Loucy (cell line): ENCODE measurements at regions not wholly inside any gene's neighbourhood (a gene's known extent, or its start where the extent isn't known, plus 50 kb on each side); places are given as distances from the start of the nearest gene placed in this dataset.
"Not testable (repeated sequence)": the region's sequence is repeated elsewhere in the genome, so short reads cannot be mapped to it uniquely, and the experiment has no call there.

Source experiments
- H2AFZ ChIP-seq: fragments of 200-600 bp; sonication (generic); 2 replicates; pipeline ENCODE4 v1.6.0; 2016; ENCODE audit warnings: antibody characterized with exemption, mild to moderate bottlenecking, low read length, moderate library complexity
- H3F3A ChIP-seq: fragments of 200-600 bp; 2 replicates; pipeline ENCODE4 v1.6.0; 2016; ENCODE audit warnings: antibody characterized with exemption, low read depth, mild to moderate bottlenecking
- H3K27me3 ChIP-seq: fragments of 200-600 bp; sonication (generic); 2 replicates; pipeline ENCODE4 v1.6.1; 2014; ENCODE audit warnings: low read length, mild to moderate bottlenecking; ENCODE audit not compliant: insufficient read depth, poor library complexity, severe bottlenecking
- H3K36me3 ChIP-seq: fragments of 200-600 bp; sonication (generic); 2 replicates; pipeline ENCODE4 v1.6.1; 2016; ENCODE audit warnings: low read length; ENCODE audit not compliant: insufficient read depth
- H3K4me1 ChIP-seq: fragments of 200-600 bp; sonication (generic); 2 replicates; pipeline ENCODE4 v1.5.1; 2014; ENCODE audit warnings: low read length, mild to moderate bottlenecking; ENCODE audit not compliant: insufficient read depth, poor library complexity, severe bottlenecking
- H3K4me2 ChIP-seq: fragments of 200-600 bp; sonication (generic); 2 replicates; pipeline ENCODE4 v1.6.0; 2014; ENCODE audit warnings: antibody characterized with exemption, low read length, low read depth, mild to moderate bottlenecking; ENCODE audit not compliant: poor library complexity, severe bottlenecking
- H3K4me3 ChIP-seq: fragments of 200-600 bp; sonication (generic); 2 replicates; pipeline ENCODE4 v1.5.1; 2014; ENCODE audit warnings: low read length, mild to moderate bottlenecking, mixed read lengths; ENCODE audit not compliant: poor library complexity, severe bottlenecking
- H3K79me2 ChIP-seq: fragments of 200-600 bp; sonication (generic); 2 replicates; pipeline ENCODE4 v1.6.1; 2014; ENCODE audit warnings: low read length; ENCODE audit not compliant: insufficient read depth
- H3K9ac ChIP-seq: fragments of 200-600 bp; sonication (generic); 2 replicates; pipeline ENCODE4 v1.6.0; 2014; ENCODE audit warnings: mild to moderate bottlenecking, low read depth, low read length, moderate library complexity; ENCODE audit not compliant: poor library complexity, severe bottlenecking
- H3K9me2 ChIP-seq: fragments of 200-600 bp; sonication (generic); replicated peaks from 2 replicates; pipeline ENCODE4 v1.6.1; 2016; ENCODE audit warnings: low read depth, low read length, mixed read lengths
- H3K9me3 ChIP-seq: fragments of 200-600 bp; sonication (generic); 2 replicates; pipeline ENCODE4 v1.6.1; 2014; ENCODE audit warnings: mild to moderate bottlenecking, antibody characterized with exemption, low read length, low read depth; ENCODE audit not compliant: insufficient read depth
- H4K20me1 ChIP-seq: fragments of 200-600 bp; sonication (generic); 2 replicates; pipeline ENCODE4 v1.6.0; 2014; ENCODE audit warnings: antibody characterized with exemption, low read length, mild to moderate bottlenecking; ENCODE audit not compliant: insufficient read depth, poor library complexity, severe bottlenecking
- CTCF ChIP-seq: fragments of 200-600 bp; sonication (generic); conservative IDR thresholded peaks from 2 replicates; pipeline ENCODE4 v1.5.1; 2014; ENCODE audit warnings: mild to moderate bottlenecking, antibody characterized with exemption, low read length
- EZH2phosphoT487 ChIP-seq: fragments of 200-600 bp; IDR thresholded peaks from 2 replicates; pipeline ENCODE4 v1.6.1; 2018; ENCODE audit warnings: antibody characterized with exemption, mild to moderate bottlenecking, moderate library complexity, borderline replicate concordance

GRCh38 chrX:3476973-3477372 is 130.5 kb upstream of the MXRA5 start:
- H3K9me3 ChIP-seq, result no peaks in the 10 kb centered on the region
- H3K79me2 ChIP-seq, result no peaks in the 10 kb centered on the region
- H3K9ac ChIP-seq, result no peak overlapping the region
- no peak overlapping the region for H2AFZ ChIP-seq
- H4K20me1 ChIP-seq, result no peaks in the 10 kb centered on the region
- H3K4me1 ChIP-seq, result no peaks in the 10 kb centered on the region
- H3K4me2 ChIP-seq, result no peak overlapping the region
- no peak overlapping the region for H3K4me3 ChIP-seq
- H3F3A ChIP-seq, result no peaks in the 10 kb centered on the region
- no peaks in the 10 kb centered on the region for H3K36me3 ChIP-seq
- H3K27me3 ChIP-seq, result no peaks in the 10 kb centered on the region
- no peaks in the 10 kb centered on the region for H3K9me2 ChIP-seq
- TF ChIP-seq EZH2phosphoT487, result no peak
- no peak for TF ChIP-seq CTCF

GRCh38 chrX:3470211-3470679 is 123.8 kb upstream of the MXRA5 start:
- not testable (repeated sequence) for H3F3A ChIP-seq, H3K4me2 ChIP-seq, H3K9me3 ChIP-seq, H3K9me2 ChIP-seq, H3K27me3 ChIP-seq, H3K9ac ChIP-seq, H3K4me3 ChIP-seq, H4K20me1 ChIP-seq, H2AFZ ChIP-seq, H3K79me2 ChIP-seq, H3K4me1 ChIP-seq, H3K36me3 ChIP-seq

- H2AFZ ChIP-seq, result no peak overlapping the region
- no peaks in the 10 kb centered on the region for H3F3A ChIP-seq
- H3K9me3 ChIP-seq, result no peaks in the 10 kb centered on the region
- H3K4me3 ChIP-seq, result no peak overlapping the region
- no peaks in the 10 kb centered on the region for H4K20me1 ChIP-seq
- no peaks in the 10 kb centered on the region for H3K79me2 ChIP-seq
- TF ChIP-seq EZH2phosphoT487 (no peak), CTCF (no peak)
- H3K4me1 ChIP-seq, result no peaks in the 10 kb centered on the region
- no peak overlapping the region for H3K9ac ChIP-seq
- no peaks in the 10 kb centered on the region for H3K9me2 ChIP-seq
- no peak overlapping the region for H3K4me2 ChIP-seq
- no peaks in the 10 kb centered on the region for H3K27me3 ChIP-seq
- no peaks in the 10 kb centered on the region for H3K36me3 ChIP-seq
Measured at GRCh38 chrX:3468031-3468430, 121.6 kb upstream of the MXRA5 start.

- Histone ChIP-seq H3K27me3 (no peaks in the 10 kb centered on the region), H3K36me3 (no peaks in the 10 kb centered on the region), H3K4me2 (no peak overlapping the region), H4K20me1 (no peaks in the 10 kb centered on the region), H3K9ac (no peak overlapping the region), H2AFZ (no peak overlapping the region), H3K9me2 (no peaks in the 10 kb centered on the region), H3K9me3 (no peaks in the 10 kb centered on the region), H3K79me2 (no peaks in the 10 kb centered on the region), H3F3A (no peaks in the 10 kb centered on the region), H3K4me1 (no peaks in the 10 kb centered on the region), H3K4me3 (no peak overlapping the region)
- TF ChIP-seq CTCF (no peak), EZH2phosphoT487 (no peak)
Measured at GRCh38 chrX:3465017-3465416, 118.6 kb upstream of the MXRA5 start.
